Hepatocyte (in vitro differentiated cells): ENCODE measurements at regions not wholly inside any gene's neighbourhood (a gene's known extent, or its start where the extent isn't known, plus 50 kb on each side); places are given as distances from the start of the nearest gene placed in this dataset.
"Not testable (repeated sequence)": the region's sequence is repeated elsewhere in the genome, so short reads cannot be mapped to it uniquely, and the experiment has no call there.

Experiments used
- DNase-seq: peaks from one replicate; pipeline ENCODE4 v3.0.0-alpha.2; 2016; ENCODE audit warnings: low spot score
- H2AFZ ChIP-seq: fragments of 200-600 bp; sonication (generic); 2 replicates; pipeline ENCODE4 v1.6.0; 2016; ENCODE audit warnings: antibody characterized with exemption, mild to moderate bottlenecking
- H3K27ac ChIP-seq: fragments of 200-600 bp; sonication (generic); 2 replicates; pipeline ENCODE4 v1.5.1; 2016; ENCODE audit warnings: mild to moderate bottlenecking
- H3K27me3 ChIP-seq: fragments of 200-600 bp; sonication (generic); 2 replicates; pipeline ENCODE4 v1.6.1; 2016
- H3K36me3 ChIP-seq: fragments of 200-600 bp; sonication (generic); replicated peaks from 2 replicates; pipeline ENCODE4 v1.5.1; 2016; ENCODE audit warnings: low read depth; ENCODE audit not compliant: insufficient read depth
- H3K4me1 ChIP-seq: fragments of 200-600 bp; sonication (generic); 2 replicates; pipeline ENCODE4 v1.5.1; 2016; ENCODE audit warnings: mild to moderate bottlenecking, moderate library complexity; ENCODE audit not compliant: insufficient read depth
- H3K4me2 ChIP-seq: fragments of 200-600 bp; sonication (generic); 2 replicates; pipeline ENCODE4 v1.6.0; 2016
- H3K4me3 ChIP-seq: fragments of 200-600 bp; sonication (generic); 2 replicates; pipeline ENCODE4 v1.5.1; 2016; ENCODE audit warnings: mild to moderate bottlenecking
- H3K79me2 ChIP-seq: fragments of 200-600 bp; sonication (generic); 2 replicates; pipeline ENCODE4 v1.6.0; 2017; ENCODE audit warnings: mild to moderate bottlenecking
- H3K9me2 ChIP-seq: fragments of 200-600 bp; sonication (generic); replicated peaks from 2 replicates; pipeline ENCODE4 v1.6.0; 2017; ENCODE audit warnings: mild to moderate bottlenecking; ENCODE audit not compliant: insufficient read depth
- H3K9me3 ChIP-seq: fragments of 200-600 bp; sonication (generic); 2 replicates; pipeline ENCODE4 v1.5.1; 2016; ENCODE audit warnings: low read depth, mild to moderate bottlenecking
- H4K20me1 ChIP-seq: fragments of 200-600 bp; sonication (generic); 2 replicates; pipeline ENCODE4 v1.6.0; 2016; ENCODE audit warnings: mild to moderate bottlenecking; ENCODE audit not compliant: insufficient read depth, poor library complexity, severe bottlenecking
- EZH2 ChIP-seq: fragments of 200-600 bp; sonication (generic); IDR thresholded peaks from 2 replicates; pipeline ENCODE4 v1.6.1; 2016; ENCODE audit warnings: antibody characterized with exemption, mild to moderate bottlenecking, borderline replicate concordance
- EZH2phosphoT487 ChIP-seq: fragments of 200-600 bp; sonication (generic); IDR thresholded peaks from one replicate; pipeline ENCODE4 v1.6.1; 2018; ENCODE audit warnings: antibody characterized with exemption, mild to moderate bottlenecking, low read depth, moderate library complexity; ENCODE audit not compliant: unreplicated experiment, severe bottlenecking
- WGBS: methylation state at CpG from one replicate; pipeline ENCODE4 v1.1.6; 2016; ENCODE audit warnings: low lambda C conversion rate; ENCODE audit errors: missing lambda C conversion rate; 5-methylcytosine and 5-hydroxymethylcytosine counted together
- TF ChIP-seq, protein P1 (sequence below): fragments of 200-600 bp; sonication (generic); IDR thresholded peaks from 2 replicates; pipeline ENCODE4 v1.5.1; 2016; ENCODE audit warnings: antibody characterized with exemption, mild to moderate bottlenecking; ENCODE audit not compliant: poor library complexity

DNA sequence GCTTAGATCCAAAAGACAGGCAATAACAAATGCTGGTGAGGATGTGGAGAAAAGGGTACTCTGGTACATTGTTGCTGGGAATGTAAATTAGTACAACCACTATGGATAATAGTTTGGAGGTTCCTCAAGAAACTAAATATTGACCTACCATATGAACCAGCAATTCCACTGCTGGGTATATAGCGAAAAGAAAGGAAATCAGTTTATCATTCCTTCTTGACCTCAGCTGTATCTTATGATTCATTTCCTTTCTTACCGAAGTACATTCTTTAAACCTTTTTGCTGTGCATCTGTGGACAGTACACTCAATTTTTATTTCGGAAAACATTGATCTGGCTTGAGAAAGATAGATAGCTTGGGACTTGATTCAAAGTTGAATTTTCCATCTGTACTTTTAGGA is 183.2 kb upstream of the LRFN5 start:
- no peak overlapping the region for H2AFZ ChIP-seq
- H3K4me2 ChIP-seq: no peak overlapping the region
- H3K4me1 ChIP-seq: no peaks in the 10 kb centered on the region
- TF ChIP-seq EZH2phosphoT487: no peak
- no peaks in the 10 kb centered on the region for H3K27me3 ChIP-seq
- 92% methylated on average over 3 of the region's 3 CpGs for WGBS
- no peak for DNase-seq
- H3K27ac ChIP-seq: no peak overlapping the region
- H3K9me3 ChIP-seq: no peaks in the 10 kb centered on the region
- no peaks in the 10 kb centered on the region for H3K9me2 ChIP-seq
- no peaks in the 10 kb centered on the region for H3K79me2 ChIP-seq
- H3K4me3 ChIP-seq: no peak overlapping the region
- H4K20me1 ChIP-seq: no peaks in the 10 kb centered on the region
- H3K36me3 ChIP-seq: no peaks in the 10 kb centered on the region

GRCh38 chr14:41421308-41421707 is 185.4 kb upstream of the LRFN5 start:
- not testable (repeated sequence) for H3K4me1 ChIP-seq, H4K20me1 ChIP-seq, H3K4me3 ChIP-seq, H3K27ac ChIP-seq, H3K9me2 ChIP-seq, H3K36me3 ChIP-seq, DNase-seq, H3K4me2 ChIP-seq, H2AFZ ChIP-seq, H3K27me3 ChIP-seq, H3K79me2 ChIP-seq, H3K9me3 ChIP-seq
- WGBS: 98% methylated on average over 6 of the region's 6 CpGs

GRCh38 chr14:41419709-41420108 is 187.0 kb upstream of the LRFN5 start:
- no peaks in the 10 kb centered on the region for H4K20me1 ChIP-seq
- H3K79me2 ChIP-seq: no peaks in the 10 kb centered on the region
- no peaks in the 10 kb centered on the region for H3K4me1 ChIP-seq
- no peak for DNase-seq
- H3K4me3 ChIP-seq: no peak overlapping the region
- no peaks in the 10 kb centered on the region for H3K9me2 ChIP-seq
- no peak overlapping the region for H3K27ac ChIP-seq
- H3K4me2 ChIP-seq: no peak overlapping the region
- H3K36me3 ChIP-seq: no peaks in the 10 kb centered on the region
- H3K9me3 ChIP-seq: no peaks in the 10 kb centered on the region
- H2AFZ ChIP-seq: no peak overlapping the region
- no peaks in the 10 kb centered on the region for H3K27me3 ChIP-seq
- TF ChIP-seq, protein P1, sequence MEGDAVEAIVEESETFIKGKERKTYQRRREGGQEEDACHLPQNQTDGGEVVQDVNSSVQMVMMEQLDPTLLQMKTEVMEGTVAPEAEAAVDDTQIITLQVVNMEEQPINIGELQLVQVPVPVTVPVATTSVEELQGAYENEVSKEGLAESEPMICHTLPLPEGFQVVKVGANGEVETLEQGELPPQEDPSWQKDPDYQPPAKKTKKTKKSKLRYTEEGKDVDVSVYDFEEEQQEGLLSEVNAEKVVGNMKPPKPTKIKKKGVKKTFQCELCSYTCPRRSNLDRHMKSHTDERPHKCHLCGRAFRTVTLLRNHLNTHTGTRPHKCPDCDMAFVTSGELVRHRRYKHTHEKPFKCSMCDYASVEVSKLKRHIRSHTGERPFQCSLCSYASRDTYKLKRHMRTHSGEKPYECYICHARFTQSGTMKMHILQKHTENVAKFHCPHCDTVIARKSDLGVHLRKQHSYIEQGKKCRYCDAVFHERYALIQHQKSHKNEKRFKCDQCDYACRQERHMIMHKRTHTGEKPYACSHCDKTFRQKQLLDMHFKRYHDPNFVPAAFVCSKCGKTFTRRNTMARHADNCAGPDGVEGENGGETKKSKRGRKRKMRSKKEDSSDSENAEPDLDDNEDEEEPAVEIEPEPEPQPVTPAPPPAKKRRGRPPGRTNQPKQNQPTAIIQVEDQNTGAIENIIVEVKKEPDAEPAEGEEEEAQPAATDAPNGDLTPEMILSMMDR: no peak
- TF ChIP-seq EZH2phosphoT487 (no peak), EZH2 (no peak)
- WGBS: 75% methylated on average over 4 of the region's 4 CpGs

- no peaks in the 10 kb centered on the region for H3K79me2 ChIP-seq
- H3K27ac ChIP-seq: no peak overlapping the region
- no peaks in the 10 kb centered on the region for H3K9me2 ChIP-seq
- H3K4me3 ChIP-seq: no peak overlapping the region
- no peaks in the 10 kb centered on the region for H3K4me1 ChIP-seq
- no peak overlapping the region for H2AFZ ChIP-seq
- no peaks in the 10 kb centered on the region for H4K20me1 ChIP-seq
- H3K9me3 ChIP-seq: no peaks in the 10 kb centered on the region
- no peaks in the 10 kb centered on the region for H3K36me3 ChIP-seq
- no peak for TF ChIP-seq EZH2phosphoT487
- TF ChIP-seq, protein P1: no peak
- TF ChIP-seq EZH2: no peak
- no peaks in the 10 kb centered on the region for H3K27me3 ChIP-seq
- no peak for DNase-seq
- 70% methylated on average over 5 of the region's 5 CpGs for WGBS
- no peak overlapping the region for H3K4me2 ChIP-seq
Observed at GRCh38 chr14:41418851-41419250, 187.8 kb upstream of the LRFN5 start.

DNA sequence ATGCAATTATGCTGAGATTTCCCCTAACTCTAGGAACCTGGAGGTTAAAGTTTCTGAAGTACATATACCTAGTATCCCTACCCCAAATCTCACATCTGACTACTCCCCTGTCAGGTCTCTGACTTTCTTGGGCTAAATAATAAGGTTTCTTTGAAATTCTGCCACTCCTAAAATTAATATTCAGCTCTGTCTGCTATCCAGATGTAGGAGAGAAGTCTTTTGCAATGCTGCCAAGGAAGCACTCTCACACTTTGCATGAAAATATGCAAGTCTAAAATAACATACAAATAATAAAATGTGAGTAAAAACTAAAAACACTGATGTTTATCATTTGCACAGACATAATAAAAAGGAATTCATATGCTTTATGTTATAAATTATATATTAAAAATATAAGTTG is 196.9 kb upstream of the LRFN5 start:
- no peak overlapping the region for H2AFZ ChIP-seq
- no peaks in the 10 kb centered on the region for H3K4me1 ChIP-seq
- no peaks in the 10 kb centered on the region for H3K79me2 ChIP-seq
- TF ChIP-seq, protein P1: no peak
- no peak for TF ChIP-seq EZH2phosphoT487
- TF ChIP-seq EZH2: no peak
- no peaks in the 10 kb centered on the region for H3K36me3 ChIP-seq
- no peaks in the 10 kb centered on the region for H4K20me1 ChIP-seq
- H3K9me3 ChIP-seq: no peaks in the 10 kb centered on the region
- no peak overlapping the region for H3K27ac ChIP-seq
- no peaks in the 10 kb centered on the region for H3K9me2 ChIP-seq
- H3K27me3 ChIP-seq: no peaks in the 10 kb centered on the region
- no peak overlapping the region for H3K4me2 ChIP-seq
- no peak overlapping the region for H3K4me3 ChIP-seq
- no peak for DNase-seq
